AG20443 (cell line): ENCODE measurements at regions not wholly inside any gene's neighbourhood (a gene's known extent, or its start where the extent isn't known, plus 50 kb on each side); places are given as distances from the start of the nearest gene placed in this dataset.

Experiments used
- DNase-seq: peaks from one replicate; pipeline ENCODE4 v3.0.0; 2012; ENCODE audit warnings: low spot score, mixed read lengths

DNA sequence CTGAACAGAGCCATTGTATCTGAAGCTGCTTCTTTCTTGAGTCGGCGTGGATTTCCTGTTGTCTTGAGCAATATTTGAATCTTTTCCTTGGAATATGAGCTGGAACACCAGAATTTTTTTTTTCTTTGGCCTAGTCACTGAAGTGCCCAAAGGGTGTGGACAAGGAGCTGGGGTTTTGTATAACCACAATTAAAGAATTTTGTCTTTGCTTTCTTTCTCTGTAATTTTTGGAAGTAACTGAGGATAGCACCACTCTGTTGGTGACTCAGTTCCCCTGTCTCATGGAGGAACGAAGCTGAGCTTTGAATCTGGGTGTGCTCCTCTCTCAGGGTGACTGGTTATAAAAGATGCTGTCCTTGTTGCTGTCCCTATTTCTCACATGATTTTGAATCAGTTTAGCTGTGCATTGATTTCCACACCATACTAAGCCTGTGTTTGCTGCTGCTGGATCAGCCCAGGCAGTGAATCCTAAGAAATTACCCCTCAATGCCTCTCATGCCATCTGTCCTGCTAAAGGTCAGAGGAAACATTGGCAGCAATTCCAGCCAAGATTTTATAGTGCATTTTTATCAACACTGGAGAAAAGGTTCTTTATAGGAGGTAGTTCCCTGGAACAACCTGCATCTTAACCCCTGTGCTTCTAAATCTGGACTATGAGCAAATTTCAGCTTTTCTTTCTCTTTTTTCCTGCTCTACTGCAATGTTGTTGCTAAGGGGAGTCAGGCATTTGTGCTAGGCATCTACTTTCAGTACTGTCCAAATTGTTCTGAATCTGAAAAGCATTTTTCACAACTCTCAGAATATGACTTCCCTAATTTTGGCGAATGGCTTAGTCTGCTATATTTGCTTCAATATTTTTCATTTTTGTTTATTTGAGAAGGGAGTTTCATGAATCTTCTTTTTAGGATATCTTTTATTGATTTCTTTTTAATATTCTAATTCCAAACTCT, 540.8 kb downstream of the SOX6 start:
- DNase-seq: no peak

DNA sequence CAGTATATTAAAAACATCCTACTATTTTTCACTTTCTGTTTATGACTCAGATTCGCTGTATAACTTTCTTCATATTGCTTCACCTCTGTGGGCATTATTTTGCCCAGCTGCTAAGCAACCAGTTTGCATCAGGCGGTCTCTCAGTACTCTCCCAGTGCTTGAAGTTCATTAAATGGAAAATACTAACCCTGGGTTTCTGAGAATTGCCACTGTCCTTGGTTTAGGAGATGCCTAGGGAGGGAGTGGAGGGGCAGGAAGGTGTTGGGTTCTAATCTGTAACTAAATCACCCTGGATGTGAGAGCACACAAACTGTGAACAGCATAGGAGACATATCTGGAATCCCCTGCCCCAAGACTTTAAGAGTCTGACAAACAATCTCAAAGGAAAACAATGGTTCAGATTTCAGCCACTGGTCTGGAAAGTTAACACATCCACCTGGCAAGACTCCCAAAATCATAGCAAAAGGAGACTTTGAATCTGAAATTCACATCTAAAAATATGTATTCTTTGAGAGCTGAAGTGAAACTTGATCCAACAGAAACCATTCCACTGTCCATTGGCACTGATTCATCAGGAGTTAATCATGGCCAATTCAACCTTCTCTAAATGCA, 540.0 kb downstream of the SOX6 start:
- DNase-seq: peak; percentile 44

DNA sequence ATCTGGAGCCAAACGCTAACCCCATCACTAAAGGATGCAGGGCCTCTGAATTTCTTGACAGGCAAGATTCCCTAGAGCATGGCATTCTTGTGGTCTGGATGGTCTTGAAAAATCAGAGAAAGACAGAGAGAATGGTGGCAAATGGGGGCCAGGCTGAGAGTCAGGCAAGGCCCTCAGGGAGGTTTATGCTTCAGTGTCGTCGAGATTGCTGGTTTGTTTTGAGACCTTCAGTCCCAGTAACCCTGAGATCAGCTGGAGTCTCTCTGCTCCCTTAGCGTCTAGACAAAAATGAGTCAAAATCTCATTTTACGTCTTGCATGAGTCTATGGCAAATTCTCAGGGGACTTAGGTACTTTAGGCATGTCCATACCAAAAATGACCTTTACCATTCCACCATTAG, 539.3 kb downstream of the SOX6 start:
- DNase-seq: no peak

DNA sequence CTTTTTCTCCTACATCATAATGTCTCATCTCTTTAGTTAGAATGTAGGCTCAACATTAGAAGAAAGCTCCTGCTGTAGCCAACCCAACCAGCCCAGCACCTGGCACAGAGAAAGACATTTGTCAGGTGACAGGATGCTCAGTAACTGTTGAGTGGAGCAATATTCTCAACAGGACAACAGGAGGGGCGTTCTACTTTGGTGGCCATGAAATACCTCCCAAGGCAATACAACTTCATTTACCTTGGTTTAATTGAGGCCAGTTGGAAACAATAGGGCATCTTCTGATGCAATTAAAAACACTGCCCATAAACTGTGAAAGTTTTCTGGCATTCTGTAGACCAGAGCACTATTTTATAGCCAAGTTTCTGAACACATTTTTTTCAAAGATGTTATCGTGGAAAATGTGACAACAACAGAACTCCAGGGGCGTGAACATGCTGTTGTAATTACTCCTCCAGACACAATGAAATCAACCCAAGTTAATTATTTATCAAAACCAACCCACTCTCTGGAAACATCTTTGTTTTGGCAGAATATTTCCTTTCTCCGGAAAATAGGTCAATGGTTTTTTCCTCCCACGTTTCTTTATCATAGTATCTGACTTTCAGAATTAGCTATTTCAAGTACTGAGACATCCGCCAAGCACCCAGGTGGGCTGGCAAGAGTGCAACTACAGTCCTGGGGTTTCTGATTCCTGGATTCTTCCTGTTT, 538.1 kb downstream of the SOX6 start:
- DNase-seq: no peak

DNA sequence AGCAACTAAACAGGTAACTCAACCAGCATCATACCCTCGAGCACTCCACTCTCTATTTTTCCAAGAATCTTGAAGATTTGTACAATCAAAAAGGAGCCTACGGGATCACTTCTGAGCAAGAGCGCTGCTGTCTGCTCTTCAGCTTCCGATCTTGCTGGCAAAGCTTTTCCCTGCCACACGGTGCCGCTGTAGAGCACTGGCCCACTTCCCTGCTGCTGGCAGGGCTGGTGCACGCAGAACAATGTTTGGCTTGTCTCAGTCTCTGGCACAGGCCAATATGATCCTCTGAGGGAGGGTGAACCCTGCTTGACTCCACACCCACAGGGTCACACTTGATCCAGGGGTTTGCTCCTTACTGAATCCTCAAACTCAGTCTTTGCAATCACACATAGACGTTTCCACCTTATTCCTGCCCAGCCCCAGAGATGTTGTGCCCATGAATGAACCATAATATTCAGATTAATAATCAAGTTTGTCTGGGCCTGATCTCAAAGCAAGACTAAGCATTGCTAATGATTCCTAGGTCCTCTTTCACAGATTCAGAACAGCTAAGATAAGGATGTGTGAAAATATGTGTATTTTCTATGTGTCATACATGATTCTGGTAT, 536.6 kb downstream of the SOX6 start:
- DNase-seq: peak; percentile 85

DNA sequence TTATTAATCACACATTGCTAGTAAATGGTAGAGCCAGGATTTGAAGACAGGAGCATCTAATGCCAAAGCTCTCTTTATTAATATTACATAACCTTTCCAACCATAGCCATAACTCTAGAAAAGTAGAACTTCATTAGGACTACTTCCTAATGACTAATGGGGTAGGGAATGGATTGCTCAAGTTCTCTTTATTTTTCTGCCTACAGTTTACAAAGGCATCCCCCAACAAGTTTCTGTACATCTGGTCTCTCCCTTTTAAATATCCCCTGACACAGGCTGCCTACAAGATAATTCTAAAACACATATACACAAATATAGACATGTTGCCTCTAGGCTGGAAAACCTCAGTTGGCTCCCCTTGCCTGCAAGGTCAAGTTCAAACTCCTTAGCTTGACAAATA, 534.9 kb downstream of the SOX6 start:
- no peak for DNase-seq

DNA sequence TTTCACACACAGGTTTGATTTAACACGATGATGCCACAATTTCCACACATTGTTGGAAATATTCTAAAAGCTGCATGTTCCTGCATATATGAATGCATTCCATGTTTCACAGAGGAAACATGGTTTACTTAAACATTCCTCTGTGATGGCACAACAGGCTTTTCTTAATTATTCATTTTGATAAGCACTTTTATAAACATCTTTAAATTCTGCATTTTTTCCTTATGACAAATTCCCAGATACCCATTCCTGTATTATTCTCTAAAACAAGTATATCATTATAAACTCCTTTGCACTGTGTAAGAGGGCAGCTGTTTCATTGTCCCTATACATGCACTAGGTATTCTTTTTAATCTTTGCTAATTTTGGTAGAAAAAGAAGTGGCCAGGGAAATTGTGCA, 532.3 kb downstream of the SOX6 start:
- no peak for DNase-seq

DNA sequence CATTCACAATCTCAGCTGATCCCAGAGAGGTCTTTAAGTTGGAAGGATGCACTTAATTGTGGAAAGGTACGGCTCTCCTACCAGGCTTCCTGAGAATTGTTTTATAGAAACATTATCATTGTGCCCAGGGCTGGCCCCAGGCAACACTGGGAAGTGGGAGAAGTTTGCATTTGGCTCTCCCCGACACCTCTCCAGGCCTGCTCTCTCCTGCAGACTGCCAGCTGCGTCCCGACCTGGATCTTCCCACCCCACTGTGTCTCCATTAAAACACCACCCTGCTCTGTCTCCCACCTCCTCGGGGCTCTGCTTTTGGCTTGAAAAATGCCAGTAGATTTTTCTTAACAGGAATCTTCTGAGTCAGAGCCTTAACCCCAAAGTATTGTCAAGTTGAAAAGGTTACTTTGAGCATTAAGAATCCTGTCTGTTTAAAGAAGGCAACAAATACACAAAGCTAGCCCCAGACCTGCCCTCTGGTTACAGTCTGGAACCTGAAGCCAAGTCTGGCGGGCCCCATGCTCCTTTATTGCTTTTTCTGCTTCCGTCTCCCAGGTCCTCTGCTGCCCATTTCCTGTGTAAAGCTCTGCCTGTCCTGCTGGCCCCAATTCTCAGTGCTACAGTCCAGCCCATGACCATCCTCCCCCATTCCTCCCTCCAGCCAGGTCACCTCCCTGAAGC, 530.2 kb downstream of the SOX6 start:
- no peak for DNase-seq

DNA sequence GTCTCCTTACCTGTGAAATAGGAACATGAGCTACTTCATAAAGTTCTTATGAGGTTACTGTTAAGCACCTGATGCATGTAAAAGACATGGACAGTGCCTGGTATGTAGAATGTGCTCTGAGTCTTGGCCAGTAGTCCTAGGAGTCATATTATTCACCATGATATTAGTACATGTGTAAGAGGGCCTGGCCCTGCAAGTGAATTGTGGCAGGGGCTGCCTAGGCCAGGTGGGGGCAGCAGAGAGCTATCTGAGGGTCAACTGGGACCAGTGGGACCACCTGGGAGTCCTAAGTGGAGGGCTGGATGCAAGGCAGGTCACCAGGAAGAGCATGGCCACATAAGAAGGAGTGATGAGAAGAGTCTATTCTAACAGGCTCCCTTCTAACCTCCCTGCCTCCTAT, 529.5 kb downstream of the SOX6 start:
- peak; percentile 32 for DNase-seq

DNA sequence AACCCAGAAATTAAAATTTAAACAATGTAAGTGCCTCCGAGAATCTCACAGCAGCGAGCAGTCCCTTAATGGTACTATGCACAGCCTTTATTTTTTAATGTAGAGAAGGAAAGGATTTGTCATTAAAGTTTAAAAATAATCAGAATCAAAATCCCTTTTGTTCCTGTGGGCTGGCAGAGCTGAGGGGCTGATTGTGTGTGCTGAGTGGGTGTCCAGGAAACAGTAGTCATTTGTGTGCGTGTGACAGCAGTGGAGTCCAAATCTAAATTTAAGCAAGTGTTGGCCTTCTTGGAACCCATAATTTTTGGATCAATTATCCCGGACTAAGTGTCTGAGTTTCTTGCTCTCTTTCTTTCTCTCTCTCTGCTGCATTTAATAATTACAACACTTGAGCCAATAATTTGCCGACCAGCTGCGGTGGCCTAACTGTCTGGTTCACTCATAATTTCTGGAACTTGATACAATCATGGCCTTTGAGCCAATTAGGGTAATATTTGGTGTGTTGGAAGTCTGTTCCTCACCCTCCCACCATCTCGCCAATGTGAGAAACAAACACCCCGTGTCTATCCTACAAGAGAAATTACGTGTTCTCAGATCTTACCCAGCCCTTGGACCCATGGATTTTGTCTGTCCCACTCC, 528.0 kb downstream of the SOX6 start:
- DNase-seq: no peak

DNA sequence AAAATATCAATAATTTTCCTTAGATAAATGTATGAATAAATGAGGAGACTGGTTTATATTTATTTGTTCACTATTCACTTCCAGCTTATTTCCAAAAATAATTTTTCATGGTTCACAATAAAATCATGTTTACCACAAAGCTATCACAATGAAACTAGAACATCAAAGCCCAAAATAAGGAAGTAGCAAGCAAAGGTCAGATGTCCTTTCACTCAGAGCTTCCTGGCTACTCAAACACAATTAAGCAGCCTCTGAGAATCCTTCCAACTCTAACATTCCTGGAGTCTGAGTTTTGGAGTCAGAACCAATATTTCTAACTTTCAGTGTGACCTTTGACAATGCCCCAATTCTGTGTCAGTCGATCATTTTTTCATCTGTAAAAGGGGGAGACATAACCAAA, 527.0 kb downstream of the SOX6 start:
- no peak for DNase-seq

DNA sequence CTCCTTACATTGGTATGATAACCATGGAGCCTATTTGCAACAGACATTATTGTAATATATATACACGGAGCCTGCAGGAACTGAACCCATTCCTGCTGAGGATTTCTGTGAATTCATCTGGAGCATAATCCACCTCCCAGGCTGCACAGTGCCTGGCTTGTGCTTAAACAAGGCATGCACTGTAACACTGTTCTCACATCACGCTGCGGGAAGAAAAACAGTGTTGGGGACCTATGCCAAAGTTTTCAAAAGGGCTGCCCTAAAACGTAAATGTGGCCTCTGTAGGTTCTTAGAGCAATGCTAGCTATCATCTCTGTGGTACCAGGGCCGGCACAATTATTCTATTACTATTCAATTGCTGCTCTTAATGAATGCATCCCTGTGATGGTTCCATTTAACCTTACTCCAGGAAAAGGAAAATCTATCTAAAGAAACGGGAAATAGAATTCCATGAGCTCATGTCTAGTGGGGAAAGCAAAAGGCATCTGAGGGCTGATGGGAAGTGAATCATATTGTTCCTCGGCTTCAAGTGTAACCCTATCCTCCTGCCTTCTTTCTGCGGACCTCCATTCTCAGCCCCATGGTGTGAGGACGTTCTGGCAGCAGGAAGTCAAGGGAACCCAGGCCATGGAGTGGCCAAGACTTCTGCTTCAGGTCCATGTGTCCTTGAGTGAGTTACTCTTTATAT, 525.5 kb downstream of the SOX6 start:
- DNase-seq: no peak

DNA sequence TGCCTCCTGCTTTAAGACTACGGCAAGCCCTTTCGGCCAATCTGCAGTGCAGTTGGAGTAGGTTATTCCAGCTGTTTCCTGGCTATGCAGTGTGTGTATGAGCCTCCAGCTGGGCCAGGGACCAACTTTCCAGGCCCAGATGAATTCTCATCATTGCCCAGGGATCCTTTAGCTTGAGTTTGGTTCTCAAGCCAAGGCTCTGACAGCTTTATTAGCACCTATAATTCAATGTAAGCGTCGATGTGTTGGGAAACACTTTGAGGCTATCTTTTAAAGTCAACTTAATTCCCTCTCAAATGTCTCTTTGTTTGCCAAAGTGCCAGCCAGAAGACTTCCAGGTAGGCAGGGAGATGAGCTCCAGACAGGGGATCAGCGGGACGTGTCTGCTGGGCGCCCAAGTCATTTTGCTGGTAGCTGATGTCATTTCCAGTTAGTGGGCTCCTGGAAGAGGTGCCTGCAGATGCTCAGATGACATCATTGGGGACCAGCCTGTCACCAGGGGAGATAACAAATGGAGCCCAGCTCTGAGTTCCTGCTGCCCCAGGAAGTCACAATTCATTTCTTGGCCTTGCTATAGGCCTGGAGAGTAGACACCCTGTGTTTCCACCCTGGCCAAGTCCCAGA, 520.4 kb downstream of the SOX6 start:
- DNase-seq: no peak

DNA sequence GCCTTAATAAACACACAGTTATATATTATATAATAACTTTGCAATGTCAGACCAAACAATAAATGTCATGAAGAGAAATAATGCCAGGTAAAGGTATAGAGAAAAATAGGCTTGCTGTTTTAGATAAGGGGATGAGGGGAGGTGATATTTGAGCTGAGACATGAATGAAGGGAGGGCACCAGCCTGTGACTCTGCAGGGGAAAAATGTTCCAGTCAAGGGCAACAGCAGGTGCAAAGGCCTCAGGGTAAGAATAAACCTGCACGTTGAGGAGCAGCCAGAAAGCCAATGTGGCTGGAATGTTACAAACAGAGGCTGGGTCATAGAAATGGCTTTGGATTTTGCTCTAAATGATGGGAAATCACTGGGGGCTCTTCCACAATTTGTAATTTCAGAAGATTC, 519.6 kb downstream of the SOX6 start:
- DNase-seq: no peak

DNA sequence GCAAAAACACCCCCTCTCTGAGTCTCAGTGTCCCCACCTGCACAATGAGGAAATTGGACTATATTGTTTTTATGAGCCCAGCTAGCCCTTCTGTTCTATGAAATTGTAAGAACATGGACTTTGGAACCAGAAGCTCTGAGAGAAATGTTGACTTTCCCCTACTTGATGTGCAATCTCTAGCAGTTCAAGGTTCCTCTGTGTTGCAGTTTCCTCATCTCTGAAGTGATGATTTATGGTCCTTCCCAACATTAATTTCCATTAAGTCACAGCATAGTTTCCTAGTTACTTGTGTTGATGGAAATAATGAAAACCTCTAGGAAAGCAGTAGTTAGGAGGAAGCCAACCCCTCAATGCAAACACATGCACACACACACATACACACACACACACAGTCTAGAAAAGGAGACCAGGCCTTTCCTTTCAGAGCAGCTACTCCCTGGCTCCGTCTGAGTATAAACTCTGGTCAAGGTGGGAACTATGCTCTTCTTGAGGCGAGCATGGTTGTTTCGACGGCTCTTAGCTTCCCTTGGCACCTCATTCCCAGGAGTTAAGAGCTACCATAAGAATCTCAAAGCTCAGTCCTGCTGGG, 518.4 kb downstream of the SOX6 start:
- DNase-seq: no peak

DNA sequence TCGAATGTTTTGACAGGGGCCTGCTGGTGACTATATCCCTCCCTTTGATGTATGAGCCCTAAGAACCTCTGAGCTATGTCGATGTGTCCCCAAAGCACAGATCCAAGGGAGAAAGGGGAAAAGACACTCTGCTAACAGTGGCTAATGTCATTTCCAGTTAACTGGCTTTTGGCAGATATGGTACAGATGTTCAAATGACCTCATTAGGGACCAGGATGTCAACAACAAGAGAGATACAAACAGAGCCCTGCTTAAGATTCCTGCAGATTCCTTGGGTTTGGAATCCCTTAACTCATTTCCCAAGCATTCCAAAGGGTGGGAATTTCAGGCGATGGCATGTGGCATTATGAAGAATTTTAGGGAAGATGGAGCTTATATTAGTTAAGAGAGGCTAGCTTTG, 517.3 kb downstream of the SOX6 start:
- no peak for DNase-seq

DNA sequence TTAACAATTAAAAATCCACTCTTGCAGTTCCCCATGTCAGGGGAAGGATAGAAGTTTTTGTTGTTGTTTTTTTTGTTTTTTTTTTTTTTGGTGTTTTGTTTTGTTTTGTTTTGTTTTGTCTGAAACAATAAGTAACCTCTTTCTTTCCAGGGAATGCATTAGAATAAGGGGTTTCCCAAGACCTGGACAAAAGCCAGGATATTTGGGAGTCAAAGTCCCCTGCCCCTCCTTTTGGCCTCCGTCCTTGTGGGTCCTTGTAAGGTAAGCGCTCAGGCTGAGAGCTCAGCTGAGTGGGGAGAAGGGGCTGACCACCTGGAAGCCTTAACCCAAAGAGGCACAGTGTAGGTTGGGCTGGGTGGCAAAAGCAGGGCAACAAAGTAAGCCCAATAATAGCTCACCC, 515.4 kb downstream of the SOX6 start:
- DNase-seq: no peak

DNA sequence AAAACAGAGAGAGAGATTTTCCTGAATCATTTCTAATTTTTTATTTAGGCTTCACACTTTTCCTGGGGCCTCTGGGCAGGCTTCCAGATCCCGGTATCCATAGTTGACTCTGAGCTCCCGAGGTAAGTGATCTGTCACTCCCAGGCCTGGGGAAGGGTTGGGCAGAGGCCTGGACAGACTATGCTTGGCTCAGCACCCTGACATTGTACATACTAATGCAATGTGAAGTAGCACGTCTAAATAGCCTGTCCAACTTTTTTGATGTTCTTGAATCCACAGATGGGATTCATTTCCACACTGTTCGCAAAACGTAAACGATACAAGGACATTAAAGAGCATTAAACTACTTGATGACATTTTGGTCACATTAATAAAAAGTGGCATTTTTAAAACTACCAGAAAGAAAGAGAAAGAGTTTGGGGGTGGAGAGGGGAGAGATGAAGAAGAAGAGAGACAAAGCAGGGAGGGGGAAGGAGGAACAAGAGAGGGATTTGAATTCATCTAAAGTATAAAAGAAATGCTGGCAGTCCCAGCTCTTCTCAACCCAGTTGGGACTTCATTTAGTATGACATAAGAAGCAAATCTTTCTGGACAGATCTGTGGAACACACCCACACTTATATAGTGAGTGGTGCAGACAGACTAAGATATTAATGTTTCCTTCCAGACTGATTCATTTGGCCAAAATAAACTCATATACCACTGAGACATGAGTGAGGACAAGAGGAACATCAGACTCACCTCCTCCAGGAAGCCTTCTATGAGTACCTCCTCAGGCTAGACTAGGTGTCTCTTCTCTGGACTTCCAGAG, 514.2 kb downstream of the SOX6 start:
- DNase-seq: no peak

DNA sequence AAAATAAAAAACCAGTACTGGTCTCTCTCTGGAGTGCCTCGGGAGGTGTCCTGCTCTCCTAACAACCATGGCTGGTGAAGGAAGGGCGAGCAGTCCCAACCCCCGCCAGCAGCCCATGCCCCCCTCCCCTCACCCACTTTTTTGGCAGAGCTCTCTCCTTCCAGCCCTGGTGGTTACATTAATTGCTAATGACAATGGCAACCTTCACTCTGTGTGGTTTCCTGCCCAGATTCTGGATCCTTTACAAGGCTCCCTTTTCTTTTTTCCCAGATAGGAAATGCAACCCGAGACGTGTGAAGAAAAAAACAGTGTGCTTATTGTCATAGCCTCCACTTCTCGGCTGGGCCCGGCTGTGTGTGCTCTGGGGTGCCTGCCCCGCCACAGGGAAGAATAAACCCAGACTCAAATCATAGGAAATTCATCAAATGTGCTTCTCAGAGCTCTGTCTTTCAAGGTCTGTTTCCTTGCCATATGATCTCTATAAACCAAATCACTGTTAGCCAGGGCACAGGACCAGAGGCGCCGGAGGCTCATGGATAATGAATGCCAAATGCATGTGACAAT, 513.0 kb downstream of the SOX6 start:
- DNase-seq: no peak
